SIG-M5 treated with dmso at 0.1 percent for 504 hours (cell line): ENCODE measurements at regions not wholly inside any gene's neighbourhood (a gene's known extent, or its start where the extent isn't known, plus 50 kb on each side); places are given as distances from the start of the nearest gene placed in this dataset.

Experiments
- DNase-seq: peaks from one replicate; lab custom pipeline; 2025; ENCODE audit not compliant: unreplicated experiment; lab: John Stamatoyannopoulos, UW

- no peak for DNase-seq
Measured at GRCh38 chr18:8458546-8459215, 150.6 kb upstream of the RAB12 start.

GRCh38 chr18:8460748-8461147 is 148.5 kb upstream of the RAB12 start:
- no peak for DNase-seq

- no peak for DNase-seq
Measured at GRCh38 chr18:8461544-8461943, 147.7 kb upstream of the RAB12 start.

GRCh38 chr18:8462651-8463185 is 146.5 kb upstream of the RAB12 start:
- no peak for DNase-seq

- DNase-seq: no peak
Measured at GRCh38 chr18:8463791-8464190, 145.4 kb upstream of the RAB12 start.

- no peak for DNase-seq
Measured at GRCh38 chr18:8468191-8468590, 141.0 kb upstream of the RAB12 start.

GRCh38 chr18:8468921-8469335 is 140.3 kb upstream of the RAB12 start:
- DNase-seq: no peak

- no peak for DNase-seq
Measured at GRCh38 chr18:8469544-8470130, 139.6 kb upstream of the RAB12 start.

GRCh38 chr18:8471372-8471771 is 137.9 kb upstream of the RAB12 start:
- no peak for DNase-seq

- DNase-seq: no peak
Measured at GRCh38 chr18:8474661-8475060, 134.6 kb upstream of the RAB12 start.

GRCh38 chr18:8477615-8478014 is 131.6 kb upstream of the RAB12 start:
- DNase-seq: no peak

- DNase-seq: peak; percentile 18
Measured at GRCh38 chr18:8478166-8478967, 130.9 kb upstream of the RAB12 start.

GRCh38 chr18:8478968-8479370 is 130.3 kb upstream of the RAB12 start:
- DNase-seq: no peak

GRCh38 chr18:8479789-8480188 is 129.4 kb upstream of the RAB12 start:
- no peak for DNase-seq

GRCh38 chr18:8480506-8481328 is 128.5 kb upstream of the RAB12 start:
- DNase-seq: peak; percentile 38

GRCh38 chr18:8484951-8485350 is 124.3 kb upstream of the RAB12 start:
- DNase-seq: no peak

- no peak for DNase-seq
Measured at GRCh38 chr18:8489761-8490160, 119.5 kb upstream of the RAB12 start.

- DNase-seq: no peak
Measured at GRCh38 chr18:8491516-8491915, 117.7 kb upstream of the RAB12 start.

GRCh38 chr18:8493141-8493540 is 116.1 kb upstream of the RAB12 start:
- no peak for DNase-seq

- no peak for DNase-seq
Measured at GRCh38 chr18:8496186-8496585, 113.1 kb upstream of the RAB12 start.

- no peak for DNase-seq
Measured at GRCh38 chr18:8498905-8499304, 110.3 kb upstream of the RAB12 start.
